H54 (cell line): ENCODE measurements at regions not wholly inside any gene's neighbourhood (a gene's known extent, or its start where the extent isn't known, plus 50 kb on each side); places are given as distances from the start of the nearest gene placed in this dataset.
A peak's percentile ranks its signal among the peaks of the same experiment; 100 is the strongest.
"Not testable (repeated sequence)": the region's sequence is repeated elsewhere in the genome, so short reads cannot be mapped to it uniquely, and the experiment has no call there.

ENCODE experiments used
- DNase-seq: peaks from one replicate; pipeline ENCODE4 v3.0.0; 2011; ENCODE audit warnings: low spot score, mixed read lengths; ENCODE audit not compliant: insufficient read length
- FAIRE-seq: peaks from 3 replicates; lab custom pipeline; 2011; peaks lifted over from hg19 to GRCh38; lab: Jason Lieb, UNC
- POLR2A ChIP-seq: IDR thresholded peaks from 2 replicates; pipeline ENCODE4 v1.6.1; 2011; ENCODE audit warnings: low read depth, mild to moderate bottlenecking, low read length

DNA sequence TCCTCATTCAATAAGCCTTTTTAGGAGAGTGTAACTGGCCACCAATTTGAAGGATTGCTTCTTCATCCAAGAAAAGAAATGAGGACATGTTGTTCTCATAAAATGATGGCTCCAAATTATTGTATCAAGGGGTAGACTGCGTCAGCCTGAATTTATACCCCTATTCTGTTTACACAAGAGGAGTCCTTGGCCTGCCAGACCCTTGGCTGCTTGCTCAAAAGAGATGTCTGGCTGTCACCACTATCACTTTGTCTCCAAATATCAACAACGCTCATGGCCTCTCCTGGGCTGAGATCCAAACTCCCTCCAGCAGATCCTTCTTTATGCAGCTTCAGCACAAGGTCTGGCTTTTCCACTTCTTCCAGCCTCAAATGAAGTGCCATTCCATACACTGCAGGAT lies 127.9 kb downstream of the OR13H1 start:
- DNase-seq (no peak), FAIRE-seq (no peak)
- no peak for TF ChIP-seq POLR2A

GRCh38 chrX:131675596-131676194 lies 131.8 kb downstream of the OR13H1 start:
- DNase-seq: peak; percentile 15
- FAIRE-seq: no peak
- TF ChIP-seq POLR2A: no peak

DNA sequence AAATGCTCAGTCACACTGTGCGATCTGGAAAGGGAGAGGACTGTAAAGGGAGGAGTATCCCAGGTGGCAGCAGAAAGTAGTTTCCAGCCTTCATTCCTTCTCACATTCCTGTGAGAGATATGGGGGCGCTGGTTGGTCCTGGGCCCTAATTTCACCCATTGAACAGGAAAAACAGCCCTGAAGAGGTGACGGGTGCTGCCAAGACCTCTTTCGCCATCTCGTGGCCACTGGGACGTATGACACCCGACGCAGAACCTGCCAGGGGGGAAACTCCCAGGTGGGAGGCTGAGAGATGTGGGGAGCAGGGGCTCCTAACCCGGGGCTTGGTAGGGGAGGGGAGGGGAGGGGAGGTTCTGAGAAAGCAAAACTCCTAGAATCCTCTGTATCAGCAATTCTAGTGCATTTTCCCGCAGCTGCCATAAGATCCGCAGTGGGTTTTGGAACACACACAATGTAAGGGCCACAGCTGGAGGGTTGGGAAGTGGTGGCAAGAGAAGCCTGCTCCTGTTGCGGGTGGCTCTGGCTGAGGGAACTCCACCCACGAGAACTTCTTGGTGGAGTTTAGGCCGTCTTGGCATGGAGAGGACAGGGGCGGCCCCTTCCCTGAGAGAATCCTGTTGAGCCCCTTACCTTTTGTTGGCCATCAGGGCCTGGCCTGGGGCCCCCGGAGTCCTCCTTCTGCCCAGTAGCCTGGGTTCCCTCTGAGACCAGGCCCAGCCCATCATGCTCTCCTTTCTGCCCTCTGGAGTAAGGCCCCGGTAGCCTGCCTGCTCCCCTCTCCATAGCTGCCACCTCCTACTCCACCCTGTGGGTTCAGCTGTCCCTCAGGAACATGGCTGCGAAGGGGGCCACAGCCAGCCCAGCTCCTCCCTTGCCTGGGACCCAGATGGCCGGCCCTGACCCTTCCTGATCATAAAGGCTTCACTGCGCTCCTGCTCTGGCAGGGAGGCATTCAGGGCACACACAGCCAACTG lies 134.1 kb downstream of the OR13H1 start:
- TF ChIP-seq POLR2A: no peak
- DNase-seq (peak; percentile 37), FAIRE-seq (no peak)

- DNase-seq, FAIRE-seq: not testable (repeated sequence)
These were observed 138.9 kb downstream of the OR13H1 start for GRCh38 chrX:131682735-131683134.

DNA sequence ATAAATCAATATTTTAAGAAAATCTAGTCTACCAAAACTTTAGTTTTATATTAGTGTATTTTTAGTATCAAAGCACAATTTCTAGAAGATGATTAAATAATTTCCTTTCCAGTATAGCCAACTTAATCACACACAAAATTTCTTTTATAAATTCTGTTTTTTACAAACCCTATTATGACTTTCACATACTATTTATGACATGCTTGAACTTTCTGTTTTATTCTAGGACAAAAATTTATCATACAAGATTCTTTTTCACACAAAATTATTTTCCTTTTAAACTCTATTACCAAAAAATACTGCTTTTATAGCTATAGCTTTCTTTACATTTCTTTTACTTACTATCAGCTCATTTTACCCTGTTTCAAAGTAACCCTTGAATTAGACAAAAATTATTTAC lies 149.5 kb downstream of the OR13H1 start:
- no peak for DNase-seq
- no peak for FAIRE-seq
- TF ChIP-seq POLR2A: no peak

GRCh38 chrX:131696989-131697388 lies 153.1 kb downstream of the OR13H1 start:
- DNase-seq, FAIRE-seq: not testable (repeated sequence)

- TF ChIP-seq POLR2A: no peak
- DNase-seq: no peak
- FAIRE-seq: no peak
These were observed 159.8 kb downstream of the OR13H1 start for GRCh38 chrX:131703646-131704045.

- TF ChIP-seq POLR2A: no peak
- FAIRE-seq (no peak), DNase-seq (no peak)
These were observed 160.3 kb downstream of the OR13H1 start for GRCh38 chrX:131704136-131704695.

DNA sequence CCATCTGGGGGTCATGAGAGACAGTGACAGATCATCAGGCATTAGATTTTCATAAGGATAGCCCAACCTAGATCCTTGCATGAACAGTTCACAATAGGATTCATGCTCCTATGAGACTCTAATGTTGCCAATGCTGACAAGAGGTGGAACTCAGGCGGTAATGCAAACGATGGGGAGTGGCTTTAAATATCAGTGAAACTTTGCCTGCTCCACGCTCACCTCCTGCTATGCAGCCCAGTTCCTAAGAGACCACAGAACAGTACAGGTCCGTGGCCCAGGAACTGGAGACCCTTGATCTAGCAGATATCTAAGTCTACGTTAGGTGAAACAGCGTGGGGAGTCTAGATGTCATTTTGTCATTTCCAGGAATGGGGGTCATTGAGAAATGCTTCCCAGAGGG lies 165.7 kb downstream of the OR13H1 start:
- no peak for FAIRE-seq

GRCh38 chrX:131711478-131711867 lies 167.6 kb downstream of the OR13H1 start:
- no peak for TF ChIP-seq POLR2A
- no peak for FAIRE-seq
- no peak for DNase-seq

More for the DNA sequence above, 165.7 kb downstream of the OR13H1 start:
- no peak for DNase-seq
- TF ChIP-seq POLR2A: no peak

DNA sequence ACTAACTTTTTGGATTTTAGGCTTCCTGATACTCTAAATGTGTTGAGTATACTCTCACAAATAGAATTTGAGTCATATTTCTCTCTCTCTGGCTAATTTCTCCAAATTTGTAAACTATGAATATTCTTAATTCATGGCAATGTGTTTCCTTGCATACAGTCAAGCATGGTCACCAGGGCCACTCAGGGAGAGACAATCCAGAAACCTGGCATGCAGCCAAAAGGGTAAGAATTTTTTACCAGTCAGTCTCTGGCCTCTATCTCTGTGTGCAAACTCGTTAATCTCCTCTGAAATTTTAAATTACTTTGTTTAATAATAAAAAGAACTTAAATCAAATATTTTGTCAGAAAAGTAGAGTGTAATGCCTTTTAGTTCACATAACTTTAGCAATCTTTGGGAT lies 179.8 kb downstream of the OR13H1 start:
- DNase-seq: no peak
- no peak for TF ChIP-seq POLR2A
- FAIRE-seq: no peak

DNA sequence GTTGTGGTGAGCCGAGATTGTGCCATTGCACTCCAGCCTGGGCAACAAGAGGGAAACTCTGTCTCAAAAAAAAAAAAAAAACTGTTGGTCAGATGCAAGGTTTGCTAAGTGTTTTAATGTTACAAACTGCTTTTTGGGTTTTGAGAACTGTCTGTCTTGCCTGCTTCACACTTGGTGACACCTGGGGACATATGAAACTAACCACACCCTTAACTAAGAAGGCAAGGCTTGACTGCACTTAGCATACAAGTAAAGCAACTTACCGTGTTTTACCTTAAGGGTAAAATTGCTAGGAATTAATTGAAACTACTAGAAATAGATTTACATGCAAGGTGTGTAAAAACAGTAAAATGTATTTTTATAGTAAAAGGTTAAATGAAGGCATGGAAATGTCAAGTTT lies 180.4 kb downstream of the OR13H1 start:
- no peak for TF ChIP-seq POLR2A
- FAIRE-seq (no peak), DNase-seq (no peak)

DNA sequence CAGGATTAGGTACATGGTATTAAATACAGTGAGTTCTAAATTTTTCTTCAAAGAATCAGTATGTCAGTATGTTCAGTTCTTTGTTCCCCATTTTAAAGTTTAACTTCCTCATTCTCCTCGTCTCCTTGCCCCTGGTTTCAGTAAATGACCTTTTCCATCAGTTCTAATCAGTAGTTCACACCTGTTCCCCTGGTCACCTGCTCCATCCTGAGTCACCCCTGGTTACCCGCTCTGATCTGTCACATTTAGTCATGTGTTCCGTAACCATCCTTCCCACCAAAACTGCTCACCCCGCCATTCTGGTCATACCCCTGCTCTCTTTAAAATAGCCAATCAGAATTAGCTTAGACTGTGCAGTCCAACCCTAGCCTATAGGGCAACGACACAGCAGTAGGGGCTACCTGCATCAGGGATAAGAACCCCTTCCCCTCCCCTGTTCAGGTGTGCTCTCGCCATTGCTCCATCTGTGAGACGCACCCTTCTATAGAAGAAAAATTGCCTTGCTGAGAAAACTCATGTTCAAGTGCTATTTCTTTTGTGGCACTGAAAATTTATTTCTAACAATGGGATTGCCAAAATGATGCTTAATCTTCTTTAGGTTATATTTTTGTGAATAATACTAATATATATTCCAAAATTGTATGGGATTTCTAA lies 181.3 kb downstream of the OR13H1 start:
- TF ChIP-seq POLR2A: no peak
- no peak for FAIRE-seq

DNA sequence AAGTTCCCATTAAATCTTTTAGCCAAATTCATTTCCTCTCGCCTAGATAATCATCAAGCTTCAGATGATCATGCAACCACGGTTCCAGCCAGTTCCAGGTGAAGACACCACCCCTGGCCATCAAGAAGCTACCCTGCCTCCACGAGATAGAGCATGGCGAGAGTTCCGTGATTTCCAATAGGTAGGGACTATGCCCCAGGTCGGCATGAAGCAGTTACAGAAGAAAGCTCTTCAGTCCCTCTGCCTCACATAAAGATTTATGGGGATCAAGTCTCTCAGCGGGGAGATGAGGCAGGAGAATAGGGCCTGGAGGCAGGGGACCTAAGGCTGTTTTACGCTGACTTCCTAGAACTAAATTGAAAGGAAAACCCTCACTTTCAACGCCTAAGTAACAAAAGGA lies 183.9 kb downstream of the OR13H1 start:
- DNase-seq: no peak
- no peak for TF ChIP-seq POLR2A
- FAIRE-seq: no peak

More for the DNA sequence above, 181.3 kb downstream of the OR13H1 start:
- DNase-seq: no peak
